Skeletal muscle tissue (tissue), 3 donors: ENCODE measurements at regions not wholly inside any gene's neighbourhood (a gene's known extent, or its start where the extent isn't known, plus 50 kb on each side); places are given as distances from the start of the nearest gene placed in this dataset.

Experiments
- H3K27ac ChIP-seq: one replicate; pipeline ENCODE4 v1.7.0; 2013; ENCODE audit warnings: mild to moderate bottlenecking, low read depth, low read length, inconsistent platforms
- H3K27me3 ChIP-seq, 3 donors: one replicate each; pipeline ENCODE4 v1.7.0; 2013; ENCODE audit warnings: low read length in 3 of 3; ENCODE audit not compliant: control insufficient read depth in 3 of 3, insufficient read depth in 3 of 3
- H3K36me3 ChIP-seq, 3 donors: one replicate each; pipeline ENCODE4 v1.7.0; 2013; ENCODE audit warnings: low read length in 3 of 3; ENCODE audit not compliant: control insufficient read depth in 3 of 3, insufficient read depth in 3 of 3
- H3K4me1 ChIP-seq, 3 donors: one replicate each; pipeline ENCODE4 v1.7.0; 2013; ENCODE audit warnings: low read length in 3 of 3, mild to moderate bottlenecking in 3 of 3; ENCODE audit not compliant: control insufficient read depth in 3 of 3, insufficient read depth in 3 of 3
- H3K4me3 ChIP-seq, 3 donors: one replicate each; pipeline ENCODE4 v1.7.0; 2013; ENCODE audit warnings: low read length in 3 of 3
- H3K9ac ChIP-seq, 3 donors: one replicate each; pipeline ENCODE4 v1.7.0; 2013; ENCODE audit warnings: low read length in 3 of 3, mild to moderate bottlenecking in 3 of 3, moderate library complexity in 2 of 3, low read depth in 1 of 3
- H3K9me3 ChIP-seq, 3 donors: one replicate each; pipeline ENCODE4 v1.7.0; 2013; ENCODE audit warnings: low read length in 3 of 3; ENCODE audit not compliant: control insufficient read depth in 3 of 3
- donor health status: Osteomylitis.

GRCh38 chr9:106682420-106682819, 180.5 kb upstream of the ZNF462 start:
- Histone ChIP-seq H3K4me1 (no peaks in the 10 kb centered on the region), H3K27me3 (no peaks in the 10 kb centered on the region), H3K36me3 (no peaks in the 10 kb centered on the region), H3K27ac (no peak overlapping the region), H3K9ac (no peak overlapping the region), H3K9me3 (no peaks in the 10 kb centered on the region), H3K4me3 (no peak overlapping the region)

GRCh38 chr9:106683454-106683853, 179.5 kb upstream of the ZNF462 start:
- Histone ChIP-seq H3K36me3 (no peaks in the 10 kb centered on the region), H3K9me3 (no peaks in the 10 kb centered on the region), H3K9ac (no peak overlapping the region), H3K27me3 (no peaks in the 10 kb centered on the region), H3K27ac (no peak overlapping the region), H3K4me3 (no peak overlapping the region), H3K4me1 (no peaks in the 10 kb centered on the region)

GRCh38 chr9:106684940-106685695, 177.8 kb upstream of the ZNF462 start:
- H3K27me3 ChIP-seq = no peaks in the 10 kb centered on the region
- H3K4me3 ChIP-seq = no peak overlapping the region
- no peak overlapping the region for H3K27ac ChIP-seq
- H3K9me3 ChIP-seq = no peaks in the 10 kb centered on the region
- H3K9ac ChIP-seq = no peak overlapping the region
- no peaks in the 10 kb centered on the region for H3K36me3 ChIP-seq
- H3K4me1 ChIP-seq = no peaks in the 10 kb centered on the region

GRCh38 chr9:106689089-106689488, 173.9 kb upstream of the ZNF462 start:
- Histone ChIP-seq H3K9me3 (no peaks in the 10 kb centered on the region), H3K27me3 (no peaks in the 10 kb centered on the region), H3K36me3 (no peaks in the 10 kb centered on the region), H3K4me3 (no peak overlapping the region), H3K9ac (no peak overlapping the region), H3K27ac (no peak overlapping the region), H3K4me1 (no peaks in the 10 kb centered on the region)

GRCh38 chr9:106691627-106692026, 171.3 kb upstream of the ZNF462 start:
- Histone ChIP-seq H3K9ac (no peak overlapping the region), H3K27ac (no peak overlapping the region), H3K27me3 (no peaks in the 10 kb centered on the region), H3K9me3 (no peaks in the 10 kb centered on the region), H3K36me3 (no peaks in the 10 kb centered on the region), H3K4me3 (no peak overlapping the region), H3K4me1 (no peaks in the 10 kb centered on the region)

- Histone ChIP-seq H3K9ac (no peak overlapping the region), H3K4me3 (no peak overlapping the region), H3K4me1 (peaks cover 8 to 12% (median 11%) of the 10 kb centered on the region in 3 donors)
Measured at GRCh38 chr9:106693558-106693957, 169.4 kb upstream of the ZNF462 start.

GRCh38 chr9:106696804-106697203, 166.2 kb upstream of the ZNF462 start:
- Histone ChIP-seq H3K9ac (no peak overlapping the region), H3K4me3 (no peak overlapping the region), H3K4me1 (peaks cover 8 to 12% (median 11%) of the 10 kb centered on the region in 3 donors), H3K36me3 (no peaks in the 10 kb centered on the region), H3K27me3 (no peaks in the 10 kb centered on the region), H3K27ac (no peak overlapping the region), H3K9me3 (no peaks in the 10 kb centered on the region)

More at GRCh38 chr9:106693558-106693957, 169.4 kb upstream of the ZNF462 start:
- Histone ChIP-seq H3K27ac (no peak overlapping the region), H3K9me3 (no peaks in the 10 kb centered on the region), H3K27me3 (no peaks in the 10 kb centered on the region), H3K36me3 (no peaks in the 10 kb centered on the region)

GRCh38 chr9:106697390-106697749, 165.6 kb upstream of the ZNF462 start:
- peaks cover 8 to 12% (median 11%) of the 10 kb centered on the region in 3 donors for H3K4me1 ChIP-seq
- peak overlapping the region; percentile 29 to 79 (median 59) for H3K9ac ChIP-seq
- no peaks in the 10 kb centered on the region for H3K27me3 ChIP-seq
- H3K27ac ChIP-seq = peak overlapping the region; percentile 43
- H3K4me3 ChIP-seq = peak overlapping the region; percentile 44 to 67 (median 63)
- H3K9me3 ChIP-seq = no peaks in the 10 kb centered on the region
- no peaks in the 10 kb centered on the region for H3K36me3 ChIP-seq

- Histone ChIP-seq H3K9ac (peak overlapping the region; percentile 29 to 79 (median 59)), H3K4me1 (peaks cover 8 to 12% (median 11%) of the 10 kb centered on the region in 3 donors), H3K9me3 (no peaks in the 10 kb centered on the region), H3K4me3 (peak overlapping the region; percentile 44 to 67 (median 63)), H3K27ac (peak overlapping the region; percentile 43), H3K27me3 (no peaks in the 10 kb centered on the region), H3K36me3 (no peaks in the 10 kb centered on the region)
Measured at GRCh38 chr9:106697750-106698502, 165.0 kb upstream of the ZNF462 start.

GRCh38 chr9:106700676-106701075, 162.3 kb upstream of the ZNF462 start:
- H3K27ac ChIP-seq = no peak overlapping the region
- no peaks in the 10 kb centered on the region for H3K27me3 ChIP-seq
- no peak overlapping the region for H3K4me3 ChIP-seq
- no peaks in the 10 kb centered on the region for H3K9me3 ChIP-seq
- peaks cover 8 to 12% (median 11%) of the 10 kb centered on the region in 3 donors for H3K4me1 ChIP-seq
- H3K36me3 ChIP-seq = no peaks in the 10 kb centered on the region
- no peak overlapping the region for H3K9ac ChIP-seq
